ENCODE measurements at regions not wholly inside any gene's neighbourhood (a gene's known extent, or its start where the extent isn't known, plus 50 kb on each side); places are given as distances from the start of the nearest gene placed in this dataset.
A peak's percentile ranks its signal among the peaks of the same experiment; 100 is the strongest.

DNA sequence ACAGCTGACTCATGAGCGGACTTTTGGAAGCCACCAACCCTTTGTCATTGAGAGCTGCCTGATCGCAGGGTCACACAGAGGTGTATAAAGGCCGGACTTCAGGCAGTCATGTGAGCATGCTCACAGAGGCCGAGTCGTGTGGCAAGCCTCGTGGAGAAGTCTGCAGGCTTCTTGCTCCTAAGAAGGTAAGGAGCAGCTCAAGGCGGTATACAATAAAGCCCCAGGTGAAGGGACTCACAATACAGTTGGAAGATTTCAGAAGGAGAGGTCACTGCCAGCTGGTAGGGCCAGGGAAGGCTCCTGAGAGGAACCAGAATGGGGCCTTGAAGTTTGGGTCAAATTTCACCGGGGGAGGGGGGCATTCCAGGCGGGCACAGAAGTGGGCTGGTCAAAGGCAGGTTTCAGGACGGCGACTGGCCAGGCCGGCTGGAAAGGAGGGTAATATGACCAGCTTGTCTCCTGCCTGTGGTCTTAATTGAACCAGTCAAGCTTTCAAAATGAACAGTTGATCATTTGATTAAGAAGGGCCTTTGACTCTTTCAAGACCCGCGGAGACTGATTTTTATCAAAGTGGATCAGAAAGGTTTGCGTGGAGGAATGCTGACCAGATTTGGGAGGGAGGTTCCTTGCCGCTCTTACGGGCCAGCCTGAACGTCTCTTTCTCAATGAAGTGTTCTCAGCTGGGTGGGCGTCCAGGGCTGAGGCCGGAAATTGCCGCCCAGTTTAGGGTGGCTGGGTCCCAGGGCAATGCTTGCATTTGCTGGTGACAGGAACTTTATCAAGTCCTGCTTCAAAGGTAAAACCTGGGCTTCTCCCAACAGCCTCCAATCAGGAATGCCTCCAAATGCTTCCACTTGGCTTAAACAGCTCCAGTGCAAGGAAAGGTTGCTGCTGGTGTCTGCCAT, 178.6 kb downstream of the EMX2 start:
- DNase-seq, result no peak

GRCh38 chr10:117721873-117722272, 179.3 kb downstream of the EMX2 start:
- DNase-seq, result no peak

DNA sequence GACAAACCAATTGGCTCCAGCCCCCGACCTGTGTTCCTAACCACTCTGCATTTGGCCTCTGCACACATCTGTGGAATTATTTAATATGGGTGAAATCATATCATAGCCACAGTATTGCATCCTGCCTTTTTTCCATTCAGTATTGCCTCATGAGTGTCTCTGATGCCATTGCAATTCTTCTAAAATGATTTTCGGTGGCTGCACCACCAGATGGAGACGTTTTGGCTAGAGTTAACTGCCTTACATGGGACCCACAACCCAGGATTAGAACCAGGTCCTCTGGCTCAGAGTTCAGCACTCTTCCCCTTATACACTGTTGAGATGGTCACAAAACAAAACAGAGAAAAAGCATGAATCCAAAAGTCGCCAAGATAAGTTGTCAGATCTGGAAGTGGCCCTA, 180.8 kb downstream of the EMX2 start:
- DNase-seq, result no peak

DNA sequence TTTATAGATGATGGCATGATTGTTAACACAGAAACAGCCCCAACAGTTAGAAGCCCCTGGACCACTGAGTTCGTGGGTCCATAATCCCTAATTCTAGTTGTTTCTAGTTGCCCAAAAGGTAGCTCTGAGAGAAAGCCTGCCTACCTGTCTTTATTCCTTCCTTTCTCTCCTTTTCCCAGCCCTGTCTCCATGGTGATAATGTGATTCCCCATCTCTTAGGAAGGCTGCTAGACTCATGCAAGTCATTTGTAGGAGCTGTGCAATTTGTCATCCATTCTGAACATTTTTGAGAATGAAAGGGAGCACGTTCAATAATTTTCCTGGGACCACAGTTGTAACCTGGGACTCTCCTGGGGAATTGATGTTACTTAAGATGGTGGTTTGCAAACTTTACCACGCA, 183.4 kb downstream of the EMX2 start:
- DNase-seq, result no peak

GRCh38 chr10:117726596-117727295, 184.2 kb downstream of the EMX2 start:
- no peak for DNase-seq

DNA sequence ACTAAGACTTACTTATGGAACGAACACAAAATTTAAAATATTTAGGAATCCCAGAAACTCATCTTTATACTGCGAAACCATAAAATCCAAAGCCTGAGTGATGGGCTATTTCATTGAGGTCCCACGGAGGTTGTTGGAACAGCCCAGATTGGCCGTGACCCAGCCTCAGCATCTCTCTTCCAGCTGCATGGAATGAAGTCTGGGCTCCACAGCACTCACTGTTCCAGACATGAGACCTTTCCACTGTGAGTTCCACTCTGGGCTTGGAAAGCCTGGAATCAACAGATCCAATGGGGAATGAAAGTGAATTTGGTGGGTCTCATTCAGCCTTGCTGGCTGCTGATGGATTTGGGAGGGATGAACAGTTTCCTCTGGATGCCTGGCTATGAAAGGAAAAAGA, 184.9 kb downstream of the EMX2 start:
- DNase-seq, result no peak

- no peak for DNase-seq
Observed at GRCh38 chr10:117728087-117728486, 185.5 kb downstream of the EMX2 start.

DNA sequence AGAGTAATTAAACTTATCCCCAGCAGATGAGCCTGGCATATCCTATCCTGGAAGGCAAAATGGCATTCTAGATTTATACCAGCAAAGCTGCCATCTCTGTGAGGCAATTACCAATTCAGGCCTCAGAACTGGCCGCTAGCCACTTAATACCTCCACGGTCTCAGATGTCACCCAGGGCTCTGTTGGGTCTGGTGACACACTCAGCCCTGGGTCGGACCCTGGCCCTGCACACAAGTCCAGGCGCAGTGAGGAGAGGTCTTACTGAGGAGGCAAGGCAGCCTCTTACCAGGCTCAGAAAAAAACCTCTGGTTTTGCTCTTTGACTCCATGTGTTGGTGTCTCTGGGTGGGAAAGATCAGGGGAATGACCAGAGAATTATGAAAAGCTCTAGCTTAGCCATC, 186.6 kb downstream of the EMX2 start:
- DNase-seq, result no peak

GRCh38 chr10:117731121-117731791, 188.7 kb downstream of the EMX2 start:
- peak; percentile 30 for DNase-seq

DNA sequence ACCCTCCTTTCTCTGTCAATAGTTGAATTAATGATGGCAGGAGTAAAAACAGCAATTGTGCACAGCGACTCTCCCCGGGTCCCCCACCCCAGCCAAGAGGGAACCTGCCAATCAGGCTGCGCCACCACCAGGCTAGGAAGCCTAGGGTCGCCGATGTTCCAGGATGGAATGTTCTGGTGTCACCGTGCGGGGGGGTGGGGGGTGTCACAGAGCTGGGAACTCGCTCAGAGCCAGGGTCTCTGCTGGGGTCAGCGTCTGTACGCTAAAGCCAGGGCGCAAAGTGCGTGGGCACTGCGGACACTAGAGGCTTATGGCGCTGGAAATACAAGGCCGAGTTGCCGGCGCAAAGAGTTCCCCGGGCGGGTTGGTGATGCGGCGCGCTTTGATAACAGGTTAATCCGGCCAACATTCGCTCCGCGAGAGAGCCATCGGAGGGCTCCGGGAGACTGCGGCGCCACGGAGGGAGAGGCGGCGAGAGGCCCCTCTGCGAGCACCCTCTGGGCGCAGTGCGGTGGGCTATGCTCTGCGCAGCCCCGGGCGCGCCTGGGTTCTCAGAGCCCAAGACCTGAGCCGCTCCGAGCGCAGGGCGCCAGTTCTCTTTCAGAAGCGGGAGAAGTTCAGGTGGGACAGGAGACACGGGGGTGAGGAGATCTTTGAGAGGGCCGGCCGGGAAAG, 192.3 kb downstream of the EMX2 start:
- no peak for DNase-seq

GRCh38 chr10:117736655-117737054, 194.1 kb downstream of the EMX2 start:
- no peak for DNase-seq

- no peak for DNase-seq
Observed at GRCh38 chr10:117740088-117740487, 197.5 kb downstream of the EMX2 start.

GRCh38 chr10:117740691-117741222, 198.2 kb downstream of the EMX2 start:
- no peak for DNase-seq

DNA sequence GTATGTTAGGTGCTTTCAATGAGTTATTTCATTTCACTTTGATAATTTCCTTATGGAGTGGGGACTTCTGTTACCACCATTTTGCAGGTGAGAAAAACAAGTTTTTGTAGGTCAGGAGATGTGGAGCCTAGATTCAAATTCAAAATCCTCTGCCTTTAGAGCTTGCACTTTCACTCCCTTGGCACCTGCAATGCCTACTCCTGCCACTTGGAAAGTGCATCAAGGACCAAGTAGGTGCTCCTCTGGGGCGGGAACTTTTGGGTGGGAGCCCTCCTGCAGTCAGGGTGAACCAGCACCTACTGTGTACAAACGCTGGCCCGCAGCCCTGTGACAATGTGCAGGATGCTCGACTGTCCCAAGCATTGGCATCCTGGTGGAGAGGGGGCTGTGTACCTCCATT, 199.0 kb downstream of the EMX2 start:
- DNase-seq, result no peak

- DNase-seq, result no peak
Observed at GRCh38 chr10:117743509-117743908, 201.0 kb downstream of the EMX2 start.

DNA sequence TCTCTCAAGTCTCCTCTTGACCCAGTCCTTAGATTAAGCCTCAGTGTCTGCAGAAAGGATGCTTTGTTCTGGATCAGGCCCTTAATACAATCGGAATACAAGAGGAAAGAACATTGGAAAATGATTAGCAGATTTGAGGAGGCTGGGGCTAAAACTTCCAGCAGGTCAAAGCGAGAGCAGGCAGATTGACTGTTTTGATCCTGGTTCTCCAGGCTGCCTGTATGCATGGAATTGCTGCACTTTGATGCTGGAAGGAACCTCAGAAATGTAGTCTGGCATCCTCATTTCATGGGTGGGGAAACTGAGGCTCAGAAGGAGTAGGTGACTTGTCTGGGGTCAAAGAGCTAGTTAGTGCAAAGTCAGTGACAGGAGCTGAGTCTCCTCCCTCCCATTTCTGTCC, 202.8 kb downstream of the EMX2 start:
- no peak for DNase-seq

DNA sequence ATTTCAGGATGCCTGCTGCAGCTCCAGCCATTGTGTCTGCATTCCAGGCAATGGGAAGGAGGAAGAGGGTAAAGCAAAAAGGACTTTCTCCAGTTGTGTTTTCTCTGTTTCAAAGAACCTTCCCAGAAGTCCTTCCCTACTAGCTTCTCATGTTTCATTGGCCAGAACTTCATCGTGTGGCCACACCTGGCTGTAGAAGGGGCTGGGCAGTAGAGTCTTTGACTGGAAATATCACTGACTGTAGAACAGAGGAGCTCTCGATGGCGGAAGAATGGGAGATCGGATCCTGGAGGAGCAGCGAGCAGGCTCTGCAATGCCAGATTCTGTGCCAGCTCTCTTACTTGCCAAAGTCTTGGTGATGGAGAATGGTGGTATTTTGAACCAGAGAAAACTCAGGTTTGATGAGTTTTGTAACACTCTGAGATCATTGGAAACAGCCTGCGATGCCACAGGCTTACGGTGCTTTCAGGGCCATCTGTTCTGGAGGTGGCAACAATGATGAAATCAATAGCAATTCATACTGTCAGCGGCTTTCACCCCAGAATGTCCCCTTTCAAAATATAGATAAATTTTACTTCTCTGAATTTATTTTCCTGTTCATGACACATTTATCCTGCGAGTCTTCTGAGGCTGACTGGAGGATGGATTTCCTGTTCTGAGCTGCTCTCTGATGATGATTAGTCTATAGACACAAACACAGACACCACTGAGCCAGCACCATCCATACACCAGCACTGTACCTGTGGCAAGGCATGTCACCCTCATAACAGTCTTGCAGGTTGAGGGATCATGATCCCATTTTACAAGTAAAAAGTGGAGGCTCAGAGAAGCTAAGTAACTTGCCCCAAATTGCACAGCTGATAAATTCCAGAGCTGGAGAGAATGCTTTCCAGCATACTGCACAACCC, 204.2 kb downstream of the EMX2 start:
- no peak for DNase-seq

DNA sequence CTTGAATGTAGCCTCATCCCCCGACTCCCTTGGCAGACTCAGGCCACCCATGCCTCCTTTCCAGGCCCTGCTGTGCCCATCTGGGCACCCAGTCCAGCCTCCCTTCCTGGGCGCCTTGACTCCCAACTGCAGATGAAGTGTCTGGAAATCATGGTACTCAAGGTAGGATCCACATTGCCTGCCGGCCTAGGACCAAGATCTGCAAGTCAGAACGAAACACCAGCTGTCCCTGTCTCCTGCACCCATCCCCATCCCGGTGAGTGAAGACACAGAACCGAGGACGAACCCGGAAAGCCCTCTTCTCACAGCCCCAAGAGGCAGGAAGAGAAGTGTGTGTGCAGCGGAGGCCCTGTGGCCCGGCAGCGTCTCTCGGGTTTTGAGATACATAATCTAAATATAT, 205.1 kb downstream of the EMX2 start:
- no peak for DNase-seq

DNA sequence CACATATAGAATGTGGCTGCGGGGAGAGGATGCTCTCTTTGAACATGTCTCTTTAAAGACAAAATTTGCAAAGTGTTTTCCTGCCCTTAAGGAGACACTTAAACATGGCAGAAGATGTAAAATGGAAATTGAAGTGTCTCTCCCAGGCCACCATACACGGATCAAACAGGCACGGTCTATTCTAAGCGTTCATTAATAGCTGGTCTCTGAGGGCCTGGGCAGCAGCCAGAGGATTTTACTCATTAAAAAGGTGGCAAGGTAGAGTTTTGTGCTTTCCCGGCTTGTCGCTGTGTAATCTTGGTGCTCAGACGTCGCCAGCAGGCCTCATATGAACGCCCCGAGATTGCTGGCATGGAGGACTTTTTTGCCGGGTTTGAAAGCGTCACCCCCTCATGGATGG, 205.5 kb downstream of the EMX2 start:
- DNase-seq, result no peak

GRCh38 chr10:117750616-117751015, 208.1 kb downstream of the EMX2 start:
- DNase-seq, result no peak

- DNase-seq, result no peak
Observed at GRCh38 chr10:117751259-117751658, 208.7 kb downstream of the EMX2 start.

- no peak for DNase-seq
Observed at GRCh38 chr10:117752103-117752502, 209.6 kb downstream of the EMX2 start.
